HEK293T (cell line): ENCODE measurements at regions not wholly inside any gene's neighbourhood (a gene's known extent, or its start where the extent isn't known, plus 50 kb on each side); places are given as distances from the start of the nearest gene placed in this dataset.

Experiments
- CTCF ChIA-PET: fragments of 350-600 bp; formaldehyde crosslinking; extraction: SDS; loops from one replicate; lab custom pipeline; 2021; ENCODE audit warnings: antibody characterized with exemption, inconsistent platforms; lab: Yijun Ruan, JAX
- POLR2A ChIA-PET: fragments of 350-600 bp; formaldehyde crosslinking; extraction: SDS; loops from one replicate; lab custom pipeline; 2020; ENCODE audit warnings: antibody characterized with exemption, inconsistent platforms; lab: Yijun Ruan, JAX
- DNase-seq: peaks from one replicate; pipeline ENCODE4 v3.0.0; 2012; ENCODE audit warnings: mixed read lengths; ENCODE audit errors: extremely low spot score
- ARNT ChIP-seq: fragments of 450-650 bp; IDR thresholded peaks from 2 replicates; pipeline ENCODE4 v1.6.1; 2017; ENCODE audit warnings: mild to moderate bottlenecking
- BHLHE40 ChIP-seq: fragments of 450-650 bp; IDR thresholded peaks from 2 replicates; pipeline ENCODE4 v1.6.1; 2016; ENCODE audit warnings: mild to moderate bottlenecking, moderate library complexity, borderline replicate concordance
- CTBP1 ChIP-seq: fragments of 450-650 bp; IDR thresholded peaks from 2 replicates; pipeline ENCODE4 v1.6.1; 2016; ENCODE audit warnings: borderline replicate concordance
- ELF4 ChIP-seq: fragments of 450-650 bp; IDR thresholded peaks from 2 replicates; pipeline ENCODE4 v1.6.1; 2017; ENCODE audit warnings: antibody characterized with exemption
- FOXA1 ChIP-seq: fragments of 450-650 bp; IDR thresholded peaks from 2 replicates; pipeline ENCODE4 v1.6.1; 2016; ENCODE audit warnings: mild to moderate bottlenecking
- FOXK2 ChIP-seq: fragments of 450-650 bp; IDR thresholded peaks from 2 replicates; pipeline ENCODE4 v1.6.1; 2016; ENCODE audit warnings: mild to moderate bottlenecking
- FOXM1 ChIP-seq: fragments of 450-650 bp; IDR thresholded peaks from 2 replicates; pipeline ENCODE4 v1.6.1; 2017; ENCODE audit warnings: mild to moderate bottlenecking, borderline replicate concordance
- HDGF ChIP-seq: fragments of 450-650 bp; IDR thresholded peaks from 2 replicates; pipeline ENCODE4 v1.6.1; 2017; ENCODE audit warnings: antibody characterized with exemption, borderline replicate concordance
- L3MBTL2 ChIP-seq: fragments of 450-650 bp; conservative IDR thresholded peaks from 2 replicates; pipeline ENCODE4 v1.6.1; 2016; ENCODE audit warnings: mild to moderate bottlenecking
- LEF1 ChIP-seq: fragments of 450-650 bp; IDR thresholded peaks from 2 replicates; pipeline ENCODE4 v1.6.1; 2017; ENCODE audit warnings: mild to moderate bottlenecking, borderline replicate concordance
- NFRKB ChIP-seq: fragments of 450-650 bp; IDR thresholded peaks from 2 replicates; pipeline ENCODE4 v1.6.1; 2016; ENCODE audit warnings: mild to moderate bottlenecking, moderate library complexity
- PKNOX1 ChIP-seq: fragments of 450-650 bp; IDR thresholded peaks from 2 replicates; pipeline ENCODE4 v1.6.1; 2016
- SP1 ChIP-seq: fragments of 450-650 bp; IDR thresholded peaks from 2 replicates; pipeline ENCODE4 v1.6.1; 2017
- SUZ12 ChIP-seq: fragments of 450-650 bp; IDR thresholded peaks from 2 replicates; pipeline ENCODE4 v1.6.1; 2016; ENCODE audit warnings: mild to moderate bottlenecking
- TARDBP ChIP-seq: fragments of 450-650 bp; IDR thresholded peaks from 2 replicates; pipeline ENCODE4 v1.6.1; 2016
- ZNF384 ChIP-seq: fragments of 450-650 bp; IDR thresholded peaks from 2 replicates; pipeline ENCODE4 v1.6.1; 2016

- no peak for DNase-seq
- POLR2A ChIA-PET, result no interaction called here
- CTCF ChIA-PET, result interaction anchor here (0.6 kb wide), 1 partner anchor 18 kb away, joined by 3 read pairs; no protein-coding TSS in a partner anchor
- no peak for TF ChIP-seq SUZ12
- no peak for TF ChIP-seq BHLHE40
- TF ChIP-seq ZNF384, result no peak
- TF ChIP-seq ARNT, result no peak
- TF ChIP-seq CTBP1, result no peak
- no peak for TF ChIP-seq PKNOX1
These were observed 544.4 kb upstream of the PKN2 start for GRCh38 chr1:88139633-88140032.

- POLR2A ChIA-PET, result no interaction called here
- no peak for TF ChIP-seq SUZ12
- CTCF ChIA-PET, result interaction anchor here (0.6 kb wide), 1 partner anchor 18 kb away, joined by 3 read pairs; no protein-coding TSS in a partner anchor
- DNase-seq, result no peak
These were observed 543.7 kb upstream of the PKN2 start for GRCh38 chr1:88140325-88140724.

- DNase-seq, result no peak
- ChIA-PET CTCF (no interaction called here), POLR2A (no interaction called here)
- TF ChIP-seq SP1 (no peak), BHLHE40 (no peak), CTBP1 (no peak), LEF1 (no peak), HDGF (no peak), ARNT (no peak), L3MBTL2 (no peak), SUZ12 (no peak), ELF4 (no peak), PKNOX1 (no peak), ZNF384 (no peak), FOXA1 (no peak), NFRKB (no peak), FOXM1 (no peak), TARDBP (no peak), FOXK2 (no peak)
These were observed 542.5 kb upstream of the PKN2 start for GRCh38 chr1:88141499-88142074.

GRCh38 chr1:88145752-88146151 is 538.3 kb upstream of the PKN2 start:
- POLR2A ChIA-PET, result no interaction called here
- TF ChIP-seq ZNF384 (no peak), PKNOX1 (0 out of 2 replicates have a peak, but pooled peaks have one; percentile 45), LEF1 (no peak), FOXA1 (no peak), ARNT (no peak), NFRKB (no peak), L3MBTL2 (no peak), BHLHE40 (no peak), CTBP1 (0 out of 2 replicates have a peak, but pooled peaks have one; percentile 32)
- CTCF ChIA-PET, result interaction anchor here (1.2 kb wide), 1 partner anchor 35 kb away, joined by 7 read pairs; no protein-coding TSS in a partner anchor
- DNase-seq, result peak; percentile 30

GRCh38 chr1:88149686-88150085 is 534.4 kb upstream of the PKN2 start:
- ChIA-PET POLR2A (no interaction called here), CTCF (no interaction called here)
- no peak for DNase-seq
- TF ChIP-seq FOXA1 (no peak), LEF1 (no peak), FOXM1 (no peak), BHLHE40 (no peak), NFRKB (no peak), PKNOX1 (no peak), L3MBTL2 (no peak), ZNF384 (no peak), FOXK2 (no peak), HDGF (no peak), SUZ12 (no peak), ARNT (no peak), SP1 (no peak), TARDBP (no peak), ELF4 (no peak)

- ChIA-PET POLR2A (no interaction called here), CTCF (no interaction called here)
- DNase-seq, result no peak
- TF ChIP-seq FOXM1, result no peak
- no peak for TF ChIP-seq HDGF
- no peak for TF ChIP-seq SP1
These were observed 533.7 kb upstream of the PKN2 start for GRCh38 chr1:88150330-88150729.
